ENCODE measurements at regions not wholly inside any gene's neighbourhood (a gene's known extent, or its start where the extent isn't known, plus 50 kb on each side); places are given as distances from the start of the nearest gene placed in this dataset.

DNA sequence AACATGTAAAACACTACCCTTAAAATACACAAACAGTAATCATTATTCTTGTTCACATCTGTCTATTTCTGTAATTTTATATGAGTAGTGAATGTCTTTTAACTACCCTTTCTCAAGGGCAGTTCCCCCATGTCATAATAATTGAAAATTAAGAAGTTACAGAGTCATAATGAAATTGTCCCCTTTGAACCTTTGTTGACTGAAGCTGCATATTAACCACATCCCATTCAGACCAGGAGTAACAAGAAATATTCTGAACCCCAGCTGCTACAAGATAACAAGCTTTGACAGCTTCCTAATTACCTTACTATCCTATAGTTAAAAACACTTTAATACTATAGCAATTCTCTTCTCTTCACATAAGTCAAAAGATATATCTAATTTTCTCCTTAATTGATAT, 635.9 kb upstream of the SUCLG2 start:
- no peak for DNase-seq

GRCh38 chr3:68288085-68288484, 633.7 kb upstream of the SUCLG2 start:
- DNase-seq, result no peak

GRCh38 chr3:68287101-68287500, 632.7 kb upstream of the SUCLG2 start:
- DNase-seq, result no peak

- no peak for DNase-seq
Observed at GRCh38 chr3:68274286-68274685, 619.9 kb upstream of the SUCLG2 start.

DNA sequence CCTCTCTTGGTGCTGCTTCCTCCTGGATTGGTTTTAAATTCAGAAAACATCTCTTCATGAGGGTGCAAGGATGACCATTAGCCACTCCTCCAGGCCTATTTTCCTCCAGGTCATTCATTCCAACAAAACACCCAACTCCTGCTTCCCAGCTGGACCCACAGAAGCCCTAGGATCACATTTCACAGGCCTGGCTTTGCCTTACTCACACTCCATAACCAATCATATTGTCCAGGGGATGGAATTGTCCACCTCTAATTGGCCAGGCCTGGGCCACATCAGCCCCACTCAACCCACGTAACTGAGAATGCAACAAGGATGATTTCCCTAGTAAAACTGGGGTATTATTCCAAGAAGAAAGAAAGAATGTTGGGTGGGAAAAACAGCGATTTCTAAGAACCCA, 616.7 kb upstream of the SUCLG2 start:
- DNase-seq, result no peak

- DNase-seq, result no peak
Observed at GRCh38 chr3:68256635-68257223, 602.3 kb upstream of the SUCLG2 start.

DNA sequence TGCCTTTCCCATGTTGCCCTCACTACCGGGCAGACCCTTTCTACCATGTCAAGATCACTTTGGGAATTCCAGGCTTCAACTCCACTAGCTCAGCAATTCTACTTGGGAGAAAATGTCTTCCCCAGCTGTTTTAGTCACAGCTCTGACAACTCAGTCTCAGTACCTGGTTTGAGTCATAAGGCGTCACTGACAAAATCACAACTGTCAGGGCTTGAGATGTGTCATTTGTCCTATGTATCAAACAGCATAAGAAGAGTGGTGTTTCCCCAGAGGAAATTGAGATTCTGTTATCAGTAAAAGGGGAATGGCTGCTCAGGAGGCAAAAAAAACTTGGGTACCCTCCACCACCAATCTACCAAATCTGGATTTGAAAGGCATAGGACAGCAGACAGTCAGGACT, 594.9 kb upstream of the SUCLG2 start:
- no peak for DNase-seq

GRCh38 chr3:68242606-68243005, 588.2 kb upstream of the SUCLG2 start:
- DNase-seq, result no peak

DNA sequence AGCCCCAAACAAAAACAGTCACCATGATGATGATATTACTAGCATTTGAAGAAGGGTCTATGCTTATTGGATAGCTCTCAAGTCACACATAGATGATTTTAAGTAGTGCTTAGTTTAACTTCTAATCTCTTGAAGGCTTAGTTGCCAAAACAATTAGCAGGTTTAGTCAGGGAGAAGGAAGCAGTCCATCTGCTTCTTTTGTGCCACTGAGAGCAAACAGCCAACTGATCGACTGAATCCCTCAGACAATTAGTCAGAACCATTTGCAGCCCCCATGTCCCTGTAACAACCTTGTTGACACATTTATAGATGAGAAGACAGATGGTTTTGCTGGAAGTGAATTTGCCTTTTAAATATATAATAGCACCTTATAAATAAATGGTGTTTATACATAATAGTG, 585.1 kb upstream of the SUCLG2 start:
- no peak for DNase-seq

DNA sequence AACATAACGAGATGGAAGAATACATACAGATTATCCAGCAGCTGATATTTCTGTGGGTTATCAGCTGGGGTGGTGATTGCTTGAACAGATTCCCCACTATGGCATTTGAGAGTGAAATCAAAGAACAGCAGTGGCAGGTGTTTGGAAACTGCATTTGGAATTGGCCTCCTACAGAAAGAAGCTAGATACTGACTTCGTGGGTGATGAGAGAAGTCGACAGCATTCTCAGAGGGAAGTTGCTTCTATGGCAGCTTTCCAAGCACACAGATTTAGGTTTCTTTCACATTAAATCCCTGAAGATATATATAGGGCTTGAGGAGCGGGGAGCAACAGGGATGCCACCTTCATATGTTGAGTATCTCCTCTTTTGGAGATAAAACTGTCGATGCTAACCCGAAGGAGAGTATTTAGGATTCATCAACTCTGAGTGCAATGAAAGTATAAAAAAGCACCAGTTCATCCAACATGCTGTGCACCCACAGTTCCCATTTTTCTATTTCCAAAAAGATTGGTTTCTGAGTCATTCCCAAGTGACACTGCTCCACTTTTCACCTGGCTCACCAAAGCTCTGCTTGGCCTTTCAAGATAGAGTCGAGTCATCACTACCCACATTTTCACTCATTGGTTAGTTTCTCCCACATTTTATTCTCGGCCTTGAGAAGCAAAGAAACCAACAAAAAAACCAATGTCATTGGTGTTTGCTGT, 579.8 kb upstream of the SUCLG2 start:
- no peak for DNase-seq

- no peak for DNase-seq
Observed at GRCh38 chr3:68228856-68229255, 574.4 kb upstream of the SUCLG2 start.

- no peak for DNase-seq
Observed at GRCh38 chr3:68220832-68221231, 566.4 kb upstream of the SUCLG2 start.

- DNase-seq, result no peak
Observed at GRCh38 chr3:68211637-68212036, 557.2 kb upstream of the SUCLG2 start.

DNA sequence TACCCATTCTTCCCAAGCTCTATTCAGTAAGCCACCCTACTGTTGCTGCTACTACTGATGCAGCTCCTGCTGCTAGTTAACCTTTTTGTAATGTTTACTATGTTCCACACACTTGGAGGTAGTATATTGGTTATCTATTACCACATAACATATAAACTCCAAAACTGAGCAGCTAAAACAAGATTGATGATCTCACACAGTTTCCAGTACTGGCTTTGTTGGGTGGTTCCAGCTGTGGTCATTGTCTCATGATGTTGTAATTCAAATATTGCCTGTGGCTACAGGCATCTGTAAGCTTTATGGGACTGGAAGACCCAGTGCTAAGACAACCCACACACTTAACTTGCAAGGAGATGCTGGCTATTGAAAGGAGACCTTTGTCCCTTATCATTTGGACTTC, 556.2 kb upstream of the SUCLG2 start:
- no peak for DNase-seq

GRCh38 chr3:68207327-68207726, 552.9 kb upstream of the SUCLG2 start:
- no peak for DNase-seq

- DNase-seq, result no peak
Observed at GRCh38 chr3:68206524-68207117, 552.2 kb upstream of the SUCLG2 start.

DNA sequence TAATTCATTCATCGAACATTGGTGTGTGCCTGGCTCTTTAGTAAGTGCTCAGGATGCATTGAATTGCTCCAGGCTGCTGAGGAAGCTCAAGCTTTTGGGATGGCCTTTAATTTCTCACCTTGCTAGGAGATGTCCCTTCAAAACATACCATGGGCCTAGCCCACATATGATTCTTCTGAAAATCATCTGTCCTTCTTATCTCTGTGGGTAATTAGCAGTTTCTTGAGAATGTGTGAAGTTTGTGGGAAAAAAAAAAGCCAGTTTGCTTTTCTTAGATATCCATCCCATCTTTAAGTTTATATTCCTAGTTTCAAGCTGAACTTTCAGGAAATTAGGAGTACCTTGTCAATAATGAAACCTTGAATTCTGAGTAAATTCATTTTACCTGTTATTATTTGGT, 532.3 kb upstream of the SUCLG2 start:
- no peak for DNase-seq

DNA sequence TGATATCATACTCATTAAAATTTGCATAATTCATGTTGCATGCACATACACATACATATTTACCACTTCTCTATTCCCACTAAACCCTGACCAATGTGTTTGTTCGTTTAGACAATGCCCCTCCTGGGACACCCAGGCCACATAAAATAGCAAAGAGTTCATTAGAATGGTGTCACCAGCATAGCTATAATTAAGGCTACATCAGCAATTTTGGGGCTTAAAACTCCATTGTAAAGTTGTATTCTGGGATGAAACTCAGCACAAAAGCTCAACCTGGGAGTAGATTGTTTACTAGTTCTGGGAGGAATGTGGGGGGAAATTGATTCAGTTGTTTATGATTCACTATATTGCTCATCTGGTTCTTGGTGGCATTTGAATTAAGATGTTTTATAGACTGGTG, 522.2 kb upstream of the SUCLG2 start:
- DNase-seq, result no peak

- DNase-seq, result no peak
Observed at GRCh38 chr3:68173012-68173634, 518.7 kb upstream of the SUCLG2 start.

GRCh38 chr3:68172039-68172438, 517.6 kb upstream of the SUCLG2 start:
- no peak for DNase-seq

DNA sequence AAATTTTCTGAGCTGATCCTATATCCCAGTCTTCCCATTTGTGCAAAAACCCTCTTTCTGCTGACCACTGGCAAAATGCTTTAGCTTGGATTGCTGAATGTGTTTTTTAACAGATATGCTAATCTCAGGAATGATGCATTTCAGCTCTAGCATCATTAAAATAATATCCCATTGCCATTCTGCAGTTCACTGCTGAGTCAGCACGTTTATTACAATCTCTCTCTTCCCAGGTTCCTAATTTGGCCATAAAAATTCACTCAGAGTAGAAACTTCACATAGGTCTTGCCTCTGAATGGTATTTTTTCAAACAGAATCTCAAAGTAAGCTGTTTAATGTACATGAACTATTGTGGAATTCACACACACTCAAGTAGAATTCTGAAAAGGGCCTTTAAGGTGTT, 509.6 kb upstream of the SUCLG2 start:
- DNase-seq, result no peak

GRCh38 chr3:68163062-68163461, 508.6 kb upstream of the SUCLG2 start:
- DNase-seq, result no peak

GRCh38 chr3:68162644-68163043, 508.2 kb upstream of the SUCLG2 start:
- DNase-seq, result no peak

DNA sequence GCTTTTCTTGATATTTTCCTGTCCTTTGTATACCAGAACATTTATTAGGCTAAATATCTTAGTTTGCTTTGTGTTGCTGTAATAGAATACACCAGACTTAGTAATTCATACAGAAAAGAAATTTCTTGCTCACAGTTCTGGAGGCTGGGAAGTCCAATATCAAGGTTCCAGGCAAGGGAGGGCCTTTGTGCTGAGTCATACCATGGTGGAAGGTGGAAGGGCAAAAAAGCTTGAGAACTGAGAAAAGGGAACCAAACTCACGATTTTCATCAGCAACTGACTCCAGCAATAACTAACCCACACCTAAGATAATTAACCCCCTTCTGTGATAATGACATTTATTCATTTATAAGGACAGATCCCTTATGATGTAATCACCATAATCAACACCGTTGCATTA, 496.9 kb upstream of the SUCLG2 start:
- DNase-seq, result no peak

All from KG1 (cell line).